Memory B cell (primary cell): ENCODE measurements at regions not wholly inside any gene's neighbourhood (a gene's known extent, or its start where the extent isn't known, plus 50 kb on each side); places are given as distances from the start of the nearest gene placed in this dataset.

ENCODE experiments used
- ATAC-seq: fragments of 150-1000 bp; cut with Tn5 transposase; 2 replicates; pipeline ENCODE4 v1.10.0; 2021; ENCODE audit warnings: low read depth, mild to moderate bottlenecking, moderate library complexity
- DNase-seq, 2 donors: peaks; one replicate each; pipeline ENCODE4 v3.0.0; 2022; ENCODE audit warnings: low spot score in 2 of 2
- H3K27ac Mint-ChIP-seq: one replicate; pipeline ENCODE4 v1.8.0; 2022; ENCODE audit warnings: mild to moderate bottlenecking, moderate library complexity, mixed read lengths
- H3K27me3 Mint-ChIP-seq: one replicate; pipeline ENCODE4 v1.8.0; 2022; ENCODE audit warnings: mixed read lengths
- H3K36me3 Mint-ChIP-seq: one replicate; pipeline ENCODE4 v1.8.0; 2022; ENCODE audit warnings: mild to moderate bottlenecking, mixed read lengths
- H3K4me1 Mint-ChIP-seq: one replicate; pipeline ENCODE4 v1.8.0; 2022; ENCODE audit warnings: mixed read lengths
- H3K4me3 Mint-ChIP-seq: one replicate; pipeline ENCODE4 v1.8.0; 2022; ENCODE audit warnings: mild to moderate bottlenecking, moderate library complexity, mixed read lengths
- H3K9me3 Mint-ChIP-seq: one replicate; pipeline ENCODE4 v1.8.0; 2022; ENCODE audit warnings: mixed read lengths

DNA sequence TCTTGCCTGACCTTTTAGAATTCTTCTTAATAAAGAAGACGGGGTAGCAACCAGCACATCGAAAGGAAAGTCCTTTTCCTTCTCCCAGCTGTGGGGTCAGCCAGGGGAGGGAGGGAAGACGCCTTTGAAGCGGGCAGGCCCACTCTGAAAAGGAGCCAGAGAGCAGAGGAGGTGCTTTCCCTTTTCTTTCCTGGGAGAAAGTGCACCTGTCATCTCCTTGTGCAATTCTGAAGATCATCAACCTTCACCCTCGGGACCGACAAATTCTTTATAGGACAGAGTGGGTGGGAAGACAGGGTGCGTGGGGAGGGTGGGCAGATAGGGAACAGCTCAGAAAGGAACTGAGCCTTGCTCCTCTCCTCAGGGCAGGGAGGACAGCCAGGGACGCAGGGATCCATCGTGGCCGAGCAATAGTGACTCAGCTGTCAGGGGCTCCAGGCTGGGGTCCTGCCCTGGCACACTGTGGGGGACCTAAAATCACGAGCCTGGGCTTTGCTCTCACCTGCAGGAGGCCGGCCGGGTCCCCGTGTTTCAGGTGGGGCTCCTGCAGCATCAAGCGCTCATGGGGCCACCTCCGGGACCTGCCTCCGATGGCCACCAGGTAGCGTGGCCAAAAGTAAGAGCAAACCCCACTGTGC is 141.0 kb downstream of the OLFM1 start:
- DNase-seq: no peak
- H3K9me3 Mint-ChIP-seq: peaks cover 4% of the 10 kb centered on the region
- ATAC-seq: no peak
- no peak overlapping the region for H3K4me3 Mint-ChIP-seq
- H3K27ac Mint-ChIP-seq: no peak overlapping the region
- H3K27me3 Mint-ChIP-seq: peaks cover 2% of the 10 kb centered on the region
- H3K4me1 Mint-ChIP-seq: no peaks in the 10 kb centered on the region
- H3K36me3 Mint-ChIP-seq: no peaks in the 10 kb centered on the region

DNA sequence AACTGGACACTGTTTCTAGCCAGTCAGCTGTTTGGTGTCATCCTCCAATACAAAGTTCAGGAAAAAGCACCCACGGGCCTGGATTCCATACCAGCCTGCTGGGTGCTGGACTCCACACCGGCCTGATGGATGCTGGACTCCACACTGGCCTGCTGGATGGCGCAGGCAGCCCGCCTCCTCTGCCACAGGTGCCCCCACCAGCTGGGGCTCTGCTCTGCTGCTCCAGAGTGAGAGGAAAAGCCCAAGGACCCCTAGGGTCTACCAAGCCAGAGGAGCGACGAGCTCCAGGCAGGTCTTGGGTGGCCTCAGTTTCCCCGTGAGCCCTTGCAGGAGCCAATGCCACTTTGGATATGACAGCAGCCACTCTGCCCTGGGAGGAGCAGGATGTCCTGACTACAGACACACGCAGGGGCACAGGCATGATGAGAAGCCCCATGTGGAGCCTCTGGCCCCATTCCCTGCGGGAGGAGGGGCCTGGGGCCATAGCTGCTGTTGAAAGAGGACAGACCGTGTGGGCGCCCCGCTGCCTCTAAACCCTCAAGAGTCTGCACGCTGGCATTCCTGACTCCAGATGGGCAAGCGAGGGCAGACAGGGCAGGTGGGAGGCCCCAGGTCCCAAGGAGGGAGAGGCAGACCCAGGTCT is 141.6 kb downstream of the OLFM1 start:
- H3K4me1 Mint-ChIP-seq: no peaks in the 10 kb centered on the region
- ATAC-seq (no peak), DNase-seq (no peak)
- no peak overlapping the region for H3K4me3 Mint-ChIP-seq
- H3K9me3 Mint-ChIP-seq: peaks cover 8% of the 10 kb centered on the region
- peaks cover 2% of the 10 kb centered on the region for H3K27me3 Mint-ChIP-seq
- no peaks in the 10 kb centered on the region for H3K36me3 Mint-ChIP-seq
- H3K27ac Mint-ChIP-seq: no peak overlapping the region

DNA sequence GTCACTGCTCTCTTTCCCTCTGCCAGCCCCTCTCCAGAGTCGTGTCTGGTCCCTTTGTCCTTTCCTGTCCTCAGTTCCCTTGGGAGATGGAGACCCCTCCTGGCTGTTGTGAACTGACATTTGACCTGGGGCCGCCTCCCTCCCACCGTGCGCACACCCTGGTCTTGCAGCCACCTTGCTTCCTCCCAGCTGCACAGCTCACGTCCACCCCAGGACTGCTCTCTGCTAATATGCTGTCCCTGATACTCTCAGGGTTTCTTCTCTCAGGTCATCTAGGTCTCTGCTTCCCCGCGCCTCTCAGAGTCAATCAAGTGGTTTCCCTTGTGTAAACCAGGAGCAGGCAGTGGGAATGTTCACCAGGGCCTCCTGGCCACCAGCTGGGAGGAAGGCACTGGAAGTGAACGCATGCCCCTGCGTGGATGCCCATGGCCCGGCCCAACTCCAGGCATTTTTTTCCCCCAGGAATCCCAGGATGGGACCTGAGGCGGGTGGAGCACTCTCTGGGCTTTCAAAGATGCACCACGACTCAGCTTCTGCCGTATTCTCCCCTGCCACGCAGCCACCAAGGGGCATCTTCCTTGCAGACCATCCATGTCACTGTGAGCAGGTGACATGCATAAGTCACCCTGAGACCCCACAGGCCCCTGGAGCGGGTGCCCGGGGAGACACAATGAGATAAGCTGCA is 142.4 kb downstream of the OLFM1 start:
- Mint-ChIP-seq H3K27me3 (peaks cover 3% of the 10 kb centered on the region), H3K4me1 (no peaks in the 10 kb centered on the region), H3K36me3 (no peaks in the 10 kb centered on the region), H3K4me3 (no peak overlapping the region), H3K27ac (no peak overlapping the region), H3K9me3 (peaks cover 9% of the 10 kb centered on the region)
- no peak for ATAC-seq
- no peak for DNase-seq

DNA sequence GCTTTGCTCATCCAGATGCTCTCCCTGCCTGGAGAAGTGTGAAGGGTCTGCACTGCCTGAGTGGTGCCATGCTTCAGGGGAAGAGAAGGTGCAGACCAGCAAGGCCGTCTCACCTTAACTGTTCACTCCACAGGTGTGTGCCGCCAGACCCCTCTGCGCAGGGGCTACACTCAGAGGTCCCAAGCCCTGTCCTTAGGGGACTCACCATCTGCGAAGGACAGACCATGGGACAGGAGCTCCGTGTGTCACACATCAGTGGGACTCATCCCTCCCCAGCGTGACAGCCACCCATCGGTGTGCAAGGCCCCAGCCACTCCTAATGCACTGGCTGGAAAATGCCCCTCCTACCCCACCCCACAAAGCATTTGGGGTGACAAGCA is 142.9 kb downstream of the OLFM1 start:
- Mint-ChIP-seq H3K4me3 (no peak overlapping the region), H3K4me1 (no peaks in the 10 kb centered on the region), H3K27ac (no peak overlapping the region), H3K36me3 (no peaks in the 10 kb centered on the region), H3K9me3 (peaks cover 9% of the 10 kb centered on the region), H3K27me3 (peaks cover 3% of the 10 kb centered on the region)
- ATAC-seq: no peak
- DNase-seq: no peak

DNA sequence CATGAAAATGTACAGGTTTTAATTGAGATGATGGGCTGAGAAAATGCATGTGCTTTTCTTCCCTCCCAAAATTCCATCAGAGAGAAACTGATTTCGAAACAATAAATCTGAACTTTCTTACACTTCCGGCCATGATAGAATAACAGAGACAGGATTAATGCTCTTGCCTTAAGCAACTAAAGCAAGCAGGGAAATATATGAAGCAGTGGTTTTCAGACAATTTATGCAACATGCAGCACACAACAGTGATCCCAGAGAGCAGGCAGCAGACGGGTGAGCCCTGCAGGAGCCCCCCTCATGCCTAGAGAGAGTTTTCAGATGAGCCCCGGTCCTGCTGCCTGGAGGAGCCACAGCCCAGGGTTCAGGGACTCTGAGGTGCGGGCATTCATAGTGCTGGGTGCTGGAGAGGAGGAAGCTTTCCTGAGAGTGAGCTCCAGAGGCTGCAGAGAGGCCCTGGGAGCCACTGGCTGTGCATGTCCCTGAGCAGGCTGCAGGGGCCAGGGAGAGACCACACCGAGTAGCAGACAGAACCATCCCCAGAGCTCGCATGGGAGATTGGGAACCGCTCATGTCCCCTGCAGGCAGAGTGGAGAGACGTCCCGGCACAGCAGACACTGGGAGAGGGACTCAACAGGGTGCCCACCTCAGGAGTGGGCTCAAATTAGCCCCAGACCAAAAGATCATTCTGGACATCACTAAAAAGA is 143.5 kb downstream of the OLFM1 start:
- no peaks in the 10 kb centered on the region for H3K4me1 Mint-ChIP-seq
- H3K36me3 Mint-ChIP-seq: no peaks in the 10 kb centered on the region
- no peak overlapping the region for H3K27ac Mint-ChIP-seq

DNA sequence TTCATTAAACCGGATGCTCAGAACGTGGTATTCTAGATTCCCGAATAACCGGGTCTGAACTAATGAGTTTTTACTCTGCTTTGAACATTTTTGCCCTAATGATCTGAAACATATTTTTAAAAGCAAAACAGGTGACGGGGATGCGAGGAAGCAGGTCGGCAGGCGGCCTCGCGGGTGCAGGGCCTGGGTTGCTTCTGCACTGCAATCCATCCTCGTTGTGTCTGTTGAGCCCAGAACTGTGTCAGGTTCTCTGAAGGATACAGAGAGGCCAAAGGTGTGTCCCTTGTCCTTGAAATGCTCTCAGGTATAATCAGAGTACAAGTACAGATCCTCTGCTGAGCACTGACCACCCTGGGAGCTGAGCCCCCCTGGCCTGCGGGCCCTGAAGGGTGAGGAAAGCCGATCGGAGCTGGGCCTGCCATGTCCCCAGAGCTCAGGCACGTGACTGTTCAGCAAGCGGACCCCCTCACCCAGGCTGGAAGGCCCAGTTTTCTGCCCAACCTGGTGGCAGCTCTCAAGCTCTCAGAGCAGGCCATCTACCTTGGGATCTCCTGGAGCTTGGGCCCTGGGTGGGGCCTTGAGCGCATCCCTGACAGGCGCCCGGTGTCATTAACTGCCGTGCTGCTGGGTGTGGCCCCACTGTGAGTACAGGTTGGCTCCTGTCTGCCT is 151.8 kb downstream of the OLFM1 start:
- Mint-ChIP-seq H3K27ac (no peak overlapping the region), H3K27me3 (peaks cover 7% of the 10 kb centered on the region), H3K36me3 (no peaks in the 10 kb centered on the region), H3K4me3 (no peak overlapping the region), H3K4me1 (no peaks in the 10 kb centered on the region), H3K9me3 (peaks cover 3% of the 10 kb centered on the region)
- ATAC-seq (no peak), DNase-seq (no peak)

More for the DNA sequence above, 143.5 kb downstream of the OLFM1 start:
- ATAC-seq (no peak), DNase-seq (no peak)
- Mint-ChIP-seq H3K27me3 (peaks cover 3% of the 10 kb centered on the region), H3K9me3 (peaks cover 9% of the 10 kb centered on the region), H3K4me3 (no peak overlapping the region)

DNA sequence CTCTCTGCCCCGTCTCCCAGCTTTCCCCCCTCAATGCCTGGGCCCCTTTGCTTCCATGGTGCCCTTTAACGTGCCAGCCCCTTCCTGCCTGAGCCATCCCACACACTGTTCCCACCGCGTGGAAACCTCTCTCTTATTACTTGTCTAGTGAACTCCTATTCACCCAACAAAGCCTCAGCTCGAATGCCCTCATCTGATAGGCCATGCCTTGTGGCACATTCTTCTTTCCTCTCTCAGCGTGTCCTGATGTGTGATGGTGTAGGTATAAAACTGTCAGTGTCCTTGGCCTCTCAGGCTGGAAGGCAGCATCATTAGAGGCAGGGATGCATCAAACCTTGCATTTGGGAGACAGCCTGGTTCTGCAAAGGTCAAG is 152.3 kb downstream of the OLFM1 start:
- Mint-ChIP-seq H3K9me3 (peaks cover 1% of the 10 kb centered on the region), H3K4me3 (no peak overlapping the region)

DNA sequence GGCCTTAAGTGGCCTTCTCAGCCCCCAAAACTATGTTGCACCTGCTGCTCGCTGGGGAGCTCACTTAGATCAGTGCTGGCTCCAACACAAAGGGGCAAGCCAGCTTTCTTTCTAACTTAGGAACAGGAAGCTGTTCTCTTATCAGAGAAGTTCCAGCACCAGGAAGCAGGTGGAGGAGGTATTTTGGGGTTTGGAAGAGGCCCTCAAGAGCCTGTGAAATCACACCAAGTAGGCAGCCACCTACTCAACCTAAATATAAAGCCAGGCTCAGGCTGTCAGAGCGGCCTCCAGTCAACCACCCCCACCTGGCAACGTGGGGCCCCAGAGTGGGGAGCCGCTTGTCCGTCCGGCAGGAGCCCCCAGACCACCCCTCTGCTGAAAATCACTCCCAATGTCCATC is 152.8 kb downstream of the OLFM1 start:
- H3K9me3 Mint-ChIP-seq: peaks cover 1% of the 10 kb centered on the region
- peaks cover 8% of the 10 kb centered on the region for H3K27me3 Mint-ChIP-seq
- H3K4me1 Mint-ChIP-seq: no peaks in the 10 kb centered on the region
- DNase-seq (no peak), ATAC-seq (no peak)
- no peak overlapping the region for H3K27ac Mint-ChIP-seq
- H3K4me3 Mint-ChIP-seq: no peak overlapping the region
- no peaks in the 10 kb centered on the region for H3K36me3 Mint-ChIP-seq

More for the DNA sequence above, 152.3 kb downstream of the OLFM1 start:
- DNase-seq (no peak), ATAC-seq (no peak)
- H3K4me1 Mint-ChIP-seq: no peaks in the 10 kb centered on the region
- no peak overlapping the region for H3K27ac Mint-ChIP-seq
- H3K27me3 Mint-ChIP-seq: peaks cover 6% of the 10 kb centered on the region
- H3K36me3 Mint-ChIP-seq: no peaks in the 10 kb centered on the region

DNA sequence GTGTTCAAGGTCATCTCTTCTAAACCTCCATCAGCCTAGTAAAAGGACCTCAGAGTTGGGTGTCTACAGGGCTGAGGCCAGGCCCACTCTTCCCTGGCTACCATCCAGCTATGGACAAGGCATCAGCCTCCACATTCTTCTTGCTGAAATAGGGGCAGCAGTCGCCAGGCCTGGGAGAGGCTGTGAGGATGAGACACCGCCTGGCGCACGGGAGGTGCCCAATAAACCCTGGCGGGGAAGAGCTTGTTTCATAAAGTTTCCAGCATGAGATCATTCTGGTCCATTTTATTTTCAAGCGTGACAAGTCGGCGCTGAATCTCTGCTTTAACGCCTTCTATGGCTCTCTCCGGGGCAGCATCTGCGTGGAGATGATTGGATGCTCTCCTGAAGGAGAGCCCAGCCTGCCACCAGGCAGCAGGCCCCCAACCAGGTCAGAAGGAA is 153.4 kb downstream of the OLFM1 start:
- Mint-ChIP-seq H3K9me3 (peaks cover 1% of the 10 kb centered on the region), H3K27ac (no peak overlapping the region), H3K27me3 (peaks cover 8% of the 10 kb centered on the region), H3K4me1 (no peaks in the 10 kb centered on the region), H3K4me3 (no peak overlapping the region), H3K36me3 (no peaks in the 10 kb centered on the region)
- DNase-seq (no peak), ATAC-seq (no peak)

DNA sequence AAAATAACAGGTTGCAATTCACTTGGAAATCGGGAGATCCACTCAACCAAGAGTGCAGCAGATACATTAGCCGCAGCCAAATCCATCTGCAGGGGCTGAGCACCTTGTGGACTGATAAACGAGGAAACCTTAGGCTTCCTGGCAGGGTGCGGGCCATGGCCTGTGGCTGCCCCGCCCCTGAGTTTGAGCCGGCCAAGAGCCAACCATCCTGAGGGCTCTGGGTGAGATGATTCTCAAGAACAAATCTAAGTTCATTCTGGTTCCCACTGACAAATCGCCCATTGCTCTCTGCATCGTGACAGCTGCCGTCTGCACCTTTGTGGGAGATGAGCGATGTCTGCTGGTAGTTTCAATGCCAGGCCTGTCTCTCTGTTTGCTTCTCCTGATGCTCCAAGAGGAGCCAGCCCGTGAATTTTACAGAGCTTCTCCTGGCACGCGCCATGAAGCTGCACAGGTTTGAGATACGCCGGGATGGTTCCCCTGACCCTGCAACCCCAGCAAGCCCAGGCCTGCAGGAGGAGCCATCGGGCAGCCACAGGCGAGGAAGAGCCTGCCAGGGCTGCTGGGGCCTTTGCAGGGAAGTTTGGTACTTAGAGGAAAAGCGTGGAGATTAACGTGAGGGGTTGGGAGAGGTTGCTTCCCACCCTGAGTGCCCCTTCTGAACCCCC is 154.0 kb downstream of the OLFM1 start:
- Mint-ChIP-seq H3K4me3 (no peak overlapping the region), H3K27ac (no peak overlapping the region), H3K9me3 (peaks cover 1% of the 10 kb centered on the region), H3K27me3 (peaks cover 12% of the 10 kb centered on the region), H3K36me3 (no peaks in the 10 kb centered on the region), H3K4me1 (peaks cover under 1% of the 10 kb centered on the region)
- no peak for ATAC-seq
- no peak for DNase-seq

DNA sequence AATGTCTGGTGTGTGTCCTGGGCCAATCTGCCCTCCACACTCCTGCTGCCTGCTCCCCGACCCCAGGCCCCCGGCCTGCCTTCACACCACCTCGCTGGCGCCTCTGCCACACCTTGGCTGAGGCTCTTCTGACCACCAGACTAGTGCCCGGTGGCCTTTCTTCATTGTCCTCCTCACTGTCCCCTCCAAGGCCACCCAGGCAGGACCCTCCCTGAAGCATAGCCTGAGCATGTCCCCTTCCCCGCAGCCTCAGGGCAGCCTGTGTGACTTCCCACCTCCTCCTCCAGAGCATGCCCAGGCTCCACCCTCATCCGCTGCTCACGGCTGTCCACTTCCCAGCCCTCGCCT is 154.6 kb downstream of the OLFM1 start:
- Mint-ChIP-seq H3K4me3 (no peak overlapping the region), H3K4me1 (peaks cover 3% of the 10 kb centered on the region), H3K36me3 (no peaks in the 10 kb centered on the region), H3K27ac (no peak overlapping the region), H3K27me3 (peaks cover 14% of the 10 kb centered on the region), H3K9me3 (peaks cover 1% of the 10 kb centered on the region)
- no peak for DNase-seq
- ATAC-seq: no peak

DNA sequence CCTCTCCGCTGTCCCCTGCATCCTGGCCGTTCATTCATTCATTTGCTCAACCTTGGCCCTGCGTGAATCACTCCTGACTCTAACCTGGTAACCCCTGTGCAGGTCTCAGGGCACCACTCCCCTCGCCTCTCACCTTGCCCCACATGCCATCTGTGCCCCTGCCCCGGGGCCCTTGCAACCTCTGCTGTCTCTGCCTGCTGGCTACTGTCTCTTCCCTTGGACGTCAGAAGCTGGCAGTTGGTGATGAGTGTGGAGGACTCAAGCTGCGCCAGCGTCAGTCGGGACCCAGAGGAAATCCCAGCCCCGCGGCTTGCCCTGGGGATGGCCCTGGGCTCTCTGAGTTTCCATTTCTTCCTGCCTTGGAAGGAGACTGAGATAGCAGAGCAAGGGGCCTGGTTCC is 154.9 kb downstream of the OLFM1 start:
- Mint-ChIP-seq H3K36me3 (no peaks in the 10 kb centered on the region), H3K4me3 (no peak overlapping the region), H3K27me3 (peaks cover 16% of the 10 kb centered on the region), H3K4me1 (peaks cover 3% of the 10 kb centered on the region), H3K9me3 (peaks cover 1% of the 10 kb centered on the region), H3K27ac (no peak overlapping the region)
- DNase-seq (no peak), ATAC-seq (no peak)
